Astrocyte of the spinal cord (primary cell): ENCODE measurements at regions not wholly inside any gene's neighbourhood (a gene's known extent, or its start where the extent isn't known, plus 50 kb on each side); places are given as distances from the start of the nearest gene placed in this dataset.

Experiments
- DNase-seq: peaks from one replicate; pipeline ENCODE4 v3.0.0; 2011; ENCODE audit warnings: low read depth, low spot score
- H3K4me3 ChIP-seq: 2 replicates; pipeline ENCODE4 v1.5.1; 2011; ENCODE audit warnings: low read depth, mild to moderate bottlenecking, low read length, moderate library complexity
- CTCF ChIP-seq: IDR thresholded peaks from 2 replicates; pipeline ENCODE4 v1.5.1; 2012; ENCODE audit warnings: low read depth, mild to moderate bottlenecking, low read length, inconsistent platforms
- in situ Hi-C: cut with HindIII; loops from 2 replicates; pipeline ENCODE4 v1.10.0; 2017; ENCODE audit warnings: low sequenced_read_pairs

DNA sequence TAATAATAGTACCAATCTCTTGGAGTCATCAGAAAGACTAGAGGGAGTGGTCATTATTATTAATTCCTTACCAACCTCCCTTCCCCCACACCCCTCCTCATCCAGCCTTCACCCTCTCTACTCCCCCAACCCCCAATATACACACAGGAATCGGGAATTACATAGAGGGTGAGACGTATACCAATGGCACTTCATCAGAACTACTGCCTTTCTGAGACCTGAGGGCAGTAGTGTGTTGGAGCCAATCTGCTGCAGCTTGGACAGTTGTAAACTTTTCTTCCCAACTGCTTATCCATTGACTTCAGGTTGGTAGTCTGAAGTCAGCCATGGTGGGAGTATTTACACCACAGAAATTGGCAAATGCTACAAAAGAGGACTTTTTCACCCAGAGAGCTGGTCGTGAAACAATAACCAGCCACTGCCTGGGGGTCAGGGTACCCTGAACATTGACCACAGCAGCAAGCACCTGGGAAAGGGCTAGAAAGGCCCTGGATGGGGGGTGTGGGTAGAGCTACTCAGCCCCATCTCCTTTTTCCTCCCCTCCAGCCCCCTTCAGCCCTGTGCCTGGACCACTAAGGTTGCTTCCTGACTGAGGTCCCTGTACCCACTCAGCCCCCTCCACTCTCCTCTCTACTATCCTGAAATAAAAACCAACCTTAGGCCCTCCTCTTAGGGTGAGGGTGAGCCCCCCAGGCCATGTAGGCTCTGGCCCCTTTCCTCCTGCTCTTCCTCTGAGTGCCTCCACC is 161.5 kb downstream of the MRPL14 start:
- in situ Hi-C loops: no loop called here

DNA sequence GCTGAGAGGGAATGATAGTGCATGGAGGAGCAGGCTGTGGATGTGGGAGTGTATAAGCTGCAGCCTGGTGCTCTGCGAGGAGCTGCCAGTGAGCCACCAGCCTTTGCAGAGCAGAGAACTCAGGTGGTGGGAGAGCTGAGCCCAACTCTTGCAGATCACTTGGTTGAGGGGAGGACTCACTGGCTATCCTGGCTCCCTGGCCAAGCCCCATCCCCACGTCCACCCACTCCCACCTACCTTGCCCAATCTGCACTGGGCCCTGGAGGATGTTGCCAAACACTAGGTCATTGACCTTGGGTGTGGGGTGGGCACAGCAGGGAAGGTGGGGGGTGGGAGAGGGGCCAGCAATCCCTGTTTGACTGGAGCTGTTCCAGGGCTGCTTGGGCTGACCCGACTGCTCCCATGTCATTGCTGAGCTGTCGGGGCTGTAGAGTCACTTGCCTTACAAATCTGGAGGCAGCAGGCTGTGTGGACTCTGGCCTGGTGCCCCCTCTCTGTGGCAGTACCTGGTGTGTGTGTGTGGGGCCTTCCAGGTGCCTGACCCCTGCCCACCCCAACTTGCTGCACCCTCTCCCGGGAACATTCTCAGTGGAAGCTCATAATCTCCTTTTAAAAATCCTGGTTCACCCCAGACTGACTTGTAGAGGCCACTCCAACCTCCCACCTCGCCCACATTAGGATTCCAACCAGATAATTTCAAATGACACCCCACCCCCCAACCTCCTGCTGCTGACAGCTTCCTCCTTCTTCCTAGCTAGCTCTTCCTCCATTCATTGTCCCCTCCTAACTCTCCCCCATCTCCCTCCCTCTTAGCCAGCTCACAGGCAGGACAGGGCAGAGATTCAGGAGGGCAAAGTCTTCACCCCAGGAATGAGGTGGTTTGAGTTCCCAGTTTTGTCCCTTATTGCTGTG is 162.3 kb downstream of the MRPL14 start:
- no peak for DNase-seq
- no peak overlapping the region for H3K4me3 ChIP-seq
- no peak for TF ChIP-seq CTCF
- in situ Hi-C loops: no loop called here

More for the DNA sequence above, 161.5 kb downstream of the MRPL14 start:
- no peak for DNase-seq
- no peak for TF ChIP-seq CTCF
- H3K4me3 ChIP-seq: no peak overlapping the region

DNA sequence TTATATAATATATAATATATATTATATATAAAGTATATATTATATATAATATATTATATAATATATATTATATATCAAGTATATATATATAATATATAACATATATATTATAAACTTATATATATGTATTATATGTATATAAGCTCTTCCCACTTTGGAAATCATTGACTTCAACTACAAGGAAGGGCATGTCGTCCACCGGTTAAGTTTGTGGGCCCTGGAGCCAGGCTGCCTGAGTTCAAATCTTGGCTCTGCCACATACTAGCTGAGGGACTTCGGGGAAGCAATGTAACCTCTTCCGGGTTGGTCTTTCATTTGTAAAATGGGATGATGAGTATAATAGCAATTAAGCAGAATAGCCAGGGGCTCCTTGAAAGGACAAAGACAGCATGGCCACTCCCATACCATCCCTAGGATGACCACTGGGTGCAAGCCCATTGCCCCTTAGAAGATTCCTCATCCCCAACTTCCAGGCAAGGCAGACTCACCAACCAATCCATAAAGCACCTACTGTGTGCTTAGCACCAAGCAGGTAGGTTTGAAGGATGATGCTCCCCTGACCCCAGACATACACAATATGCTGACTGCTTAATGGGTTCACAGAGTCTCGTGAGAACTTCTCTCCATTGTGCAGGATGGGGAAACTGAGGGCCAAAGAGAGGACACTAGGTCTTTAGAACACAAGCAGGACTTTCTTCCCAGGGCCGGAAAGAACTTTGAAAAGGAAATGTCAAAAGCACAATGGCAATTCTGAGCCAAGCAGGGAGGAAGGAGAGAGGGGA is 163.2 kb downstream of the MRPL14 start:
- H3K4me3 ChIP-seq: no peak overlapping the region
- in situ Hi-C loops: no loop called here
- TF ChIP-seq CTCF: no peak
- DNase-seq: no peak

DNA sequence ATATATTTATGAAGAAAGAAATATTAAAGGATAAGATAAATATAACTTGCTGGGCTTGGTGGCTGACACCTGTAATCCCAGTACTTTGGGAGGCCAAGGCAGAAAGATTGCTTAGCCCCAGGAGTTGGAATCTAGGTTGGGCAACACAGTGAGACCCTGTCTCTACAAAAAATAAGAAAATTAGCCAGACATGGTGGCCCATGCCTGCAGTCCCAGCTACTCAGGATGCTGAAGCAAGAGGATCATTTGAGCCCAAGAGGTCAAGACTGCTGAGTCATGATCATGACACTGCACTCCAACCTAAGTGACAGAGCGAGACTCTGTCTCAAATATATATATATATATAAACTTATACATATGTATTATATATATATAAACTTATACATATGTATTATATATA is 164.0 kb downstream of the MRPL14 start:
- in situ Hi-C loops: no loop called here
- DNase-seq: no peak
- no peak overlapping the region for H3K4me3 ChIP-seq
- TF ChIP-seq CTCF: no peak

GRCh38 chr6:43962458-43962857 is 164.8 kb downstream of the MRPL14 start:
- no peak for DNase-seq
- no peak for TF ChIP-seq CTCF
- in situ Hi-C loops: no loop called here
- H3K4me3 ChIP-seq: no peak overlapping the region

GRCh38 chr6:43957273-43957672 is 170.0 kb downstream of the MRPL14 start:
- no peak overlapping the region for H3K4me3 ChIP-seq
- in situ Hi-C loops: no loop called here
- DNase-seq: no peak
- no peak for TF ChIP-seq CTCF
